HG03558 (cell line): ENCODE measurements at regions not wholly inside any gene's neighbourhood (a gene's known extent, or its start where the extent isn't known, plus 50 kb on each side); places are given as distances from the start of the nearest gene placed in this dataset.

Source experiments
- ATAC-seq: cut with Tn5 transposase; IDR thresholded peaks from one replicate; pipeline ENCODE4 v1.9.1; 2021; ENCODE audit warnings: moderate number of reproducible peaks; ENCODE audit not compliant: unreplicated experiment; ENCODE audit errors: extremely low read depth

DNA sequence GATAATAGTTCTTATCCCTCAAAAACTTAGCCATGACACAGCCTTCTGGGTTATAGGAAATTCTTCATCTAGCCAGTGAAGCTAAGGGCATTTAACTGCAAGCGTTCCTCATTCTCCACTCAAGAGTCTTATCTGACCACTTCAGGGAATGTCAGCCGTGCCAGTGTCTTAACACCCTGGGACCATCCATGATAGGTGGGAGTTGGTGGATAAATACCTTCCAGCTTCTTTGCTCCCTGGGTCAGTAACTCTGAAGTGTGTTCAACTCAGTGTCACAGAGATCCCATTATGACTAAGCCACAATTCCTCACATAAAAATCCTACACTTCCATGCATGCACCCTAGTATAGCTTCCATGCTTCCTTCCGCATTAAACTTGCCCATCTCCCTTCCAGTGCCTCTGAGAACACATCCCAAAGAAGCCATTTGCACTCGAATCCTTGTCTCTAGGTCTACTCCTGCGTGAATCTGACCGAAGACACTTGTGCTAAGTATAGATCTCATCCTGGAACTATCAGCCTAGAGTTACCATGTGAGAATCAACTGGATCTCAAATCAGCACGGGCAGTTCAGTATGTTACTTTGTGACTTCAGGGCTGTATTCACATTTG, 264.3 kb upstream of the MAF start:
- ATAC-seq: no peak

DNA sequence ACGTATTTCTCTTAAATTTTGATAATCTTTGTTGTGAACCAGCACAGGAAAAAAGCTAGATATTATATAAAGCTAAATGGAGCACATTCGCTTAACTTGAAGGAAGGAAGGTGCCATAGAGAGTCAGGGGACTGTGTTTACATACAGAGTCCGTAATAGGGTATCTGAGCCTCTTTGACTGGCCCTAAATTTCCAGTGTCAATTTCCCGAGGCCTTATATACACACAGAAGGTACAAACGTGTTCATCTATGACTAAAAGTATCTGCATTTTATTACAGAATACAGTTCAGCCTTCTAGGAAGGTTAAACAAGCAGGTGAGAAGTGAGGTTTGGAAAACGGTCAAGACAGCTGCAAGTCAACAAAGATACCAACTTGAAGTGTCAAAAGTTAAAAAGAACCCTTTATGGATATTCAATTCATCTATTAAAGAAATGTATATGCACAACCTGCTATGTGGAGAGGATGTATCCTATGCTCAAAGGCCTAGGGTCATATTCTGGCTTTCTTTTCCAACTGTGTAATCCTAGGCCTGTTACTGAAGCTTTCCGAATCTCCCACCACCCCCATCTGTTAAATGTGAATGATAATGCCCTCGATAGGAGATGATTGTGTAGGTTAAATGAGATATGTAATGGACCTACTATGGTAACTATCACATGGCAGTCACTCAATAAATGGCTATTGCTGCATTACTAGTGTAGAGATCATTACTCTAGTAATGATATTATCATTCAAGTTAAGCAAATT, 263.7 kb upstream of the MAF start:
- no peak for ATAC-seq

DNA sequence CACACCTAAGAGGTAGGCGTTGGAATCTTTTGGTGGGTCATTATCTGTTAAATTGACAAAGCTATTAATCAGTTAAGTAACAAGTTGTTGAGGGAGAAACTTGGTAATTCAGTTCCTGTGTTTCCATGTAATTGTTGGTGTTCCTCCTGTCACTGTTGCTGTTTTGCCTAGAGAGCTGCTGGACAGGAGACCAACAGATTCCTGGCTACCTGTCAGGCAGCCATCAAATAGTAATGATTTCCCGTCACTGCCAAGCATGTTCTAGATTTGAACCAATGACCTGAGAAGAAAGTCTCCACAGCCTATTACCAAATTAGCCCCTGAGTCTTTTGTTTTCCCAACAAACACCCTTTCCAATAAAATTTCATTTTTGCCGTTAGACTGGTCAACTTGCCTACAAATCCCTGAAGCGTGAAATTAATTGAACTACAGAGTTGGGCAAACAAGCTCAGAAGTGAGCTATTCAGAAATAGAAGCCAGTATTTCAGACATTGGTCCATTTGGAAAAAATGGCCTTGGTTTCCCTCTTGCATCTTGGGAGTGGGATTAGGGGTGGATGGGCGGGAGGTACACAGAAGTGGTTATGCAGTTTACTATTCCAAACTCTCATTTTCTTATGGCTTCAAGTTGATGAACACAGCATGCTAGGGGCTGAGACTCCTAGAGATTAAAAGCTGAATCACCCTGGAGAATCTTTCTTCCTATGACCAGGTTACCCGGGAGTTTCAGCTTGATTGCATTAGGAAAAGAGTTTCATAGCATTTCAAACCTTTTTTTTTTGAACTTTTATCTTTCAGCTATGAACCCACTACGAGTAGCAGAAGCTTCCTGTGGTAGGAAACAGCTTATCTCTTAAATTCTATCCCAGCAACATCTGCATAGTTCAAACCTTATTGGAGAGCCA, 262.8 kb upstream of the MAF start:
- no peak for ATAC-seq

DNA sequence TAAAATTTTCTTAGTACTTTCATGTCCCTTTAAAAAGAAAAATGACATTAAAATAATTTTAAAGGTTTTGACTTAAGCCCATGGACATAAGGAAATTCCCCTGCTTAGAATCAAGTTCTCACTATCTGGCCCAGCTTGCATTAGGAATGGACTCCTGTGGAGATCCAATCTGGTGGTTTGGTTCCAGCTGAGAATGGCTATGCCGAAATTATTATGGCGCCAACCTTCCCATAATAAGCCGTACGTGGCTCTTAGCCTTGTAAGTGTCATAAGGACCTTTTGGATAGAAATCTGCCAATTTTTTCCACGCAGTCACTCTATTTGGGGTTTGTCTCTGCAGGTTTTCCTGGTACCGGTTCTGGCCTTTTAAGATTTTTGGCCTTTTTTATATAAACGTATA, 262.1 kb upstream of the MAF start:
- no peak for ATAC-seq

DNA sequence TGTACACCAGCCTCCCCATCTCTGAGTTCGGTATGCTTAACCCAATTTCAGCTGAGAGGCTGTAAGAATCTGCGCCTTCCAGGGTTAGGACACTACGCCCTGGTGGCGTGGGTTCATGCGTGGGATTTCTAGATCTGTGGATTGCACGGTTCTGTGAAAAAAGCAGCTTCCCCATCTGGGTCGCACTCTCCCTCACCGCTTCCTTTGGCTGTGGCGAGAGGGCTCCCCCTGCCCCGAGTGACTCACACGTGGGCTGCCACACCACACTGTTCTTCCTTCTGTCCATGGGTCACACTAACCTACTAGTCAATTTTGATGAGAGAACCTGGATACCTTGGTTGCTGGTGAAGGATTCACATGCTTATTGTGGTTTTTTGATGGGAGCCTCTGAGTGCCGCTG, 256.0 kb upstream of the MAF start:
- no peak for ATAC-seq

DNA sequence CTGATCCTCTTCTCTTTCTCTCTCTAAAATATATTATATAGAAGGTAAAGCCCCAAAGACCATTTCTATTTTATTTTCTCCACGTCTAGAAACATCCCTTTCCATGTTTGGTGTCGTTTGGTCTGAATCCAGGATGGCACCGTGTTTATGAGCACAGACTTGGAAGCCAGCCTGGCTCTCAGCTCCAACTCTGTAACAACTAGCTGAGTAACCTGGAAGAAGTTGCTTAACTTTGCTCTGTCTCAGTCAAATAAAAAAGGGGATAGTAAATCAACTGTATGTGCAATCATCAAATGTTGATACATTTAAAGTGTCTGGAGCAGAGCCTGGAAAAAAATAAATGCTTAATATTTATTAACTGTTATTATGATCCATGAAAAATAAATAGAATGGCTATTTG, 249.8 kb upstream of the MAF start:
- ATAC-seq: no peak

DNA sequence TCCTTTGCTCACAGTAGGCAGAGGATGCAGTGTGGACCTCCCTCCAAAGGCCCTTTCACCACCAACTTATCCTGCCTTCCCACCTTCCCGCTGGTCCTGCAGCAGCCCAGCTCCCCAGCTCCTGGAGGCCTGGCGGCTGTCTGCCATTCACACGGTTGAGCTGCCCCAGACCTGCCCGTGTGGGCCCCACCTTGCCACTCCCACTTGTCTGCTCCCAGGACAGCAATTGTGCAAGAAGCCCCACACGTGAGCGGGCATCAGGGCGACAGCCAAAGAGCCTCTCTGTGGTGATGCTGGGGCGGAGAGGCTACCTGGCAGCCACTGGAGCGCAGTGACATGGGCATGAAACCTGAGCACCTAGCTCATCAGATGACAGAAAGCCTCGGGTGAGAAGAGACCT, 248.6 kb upstream of the MAF start:
- no peak for ATAC-seq

DNA sequence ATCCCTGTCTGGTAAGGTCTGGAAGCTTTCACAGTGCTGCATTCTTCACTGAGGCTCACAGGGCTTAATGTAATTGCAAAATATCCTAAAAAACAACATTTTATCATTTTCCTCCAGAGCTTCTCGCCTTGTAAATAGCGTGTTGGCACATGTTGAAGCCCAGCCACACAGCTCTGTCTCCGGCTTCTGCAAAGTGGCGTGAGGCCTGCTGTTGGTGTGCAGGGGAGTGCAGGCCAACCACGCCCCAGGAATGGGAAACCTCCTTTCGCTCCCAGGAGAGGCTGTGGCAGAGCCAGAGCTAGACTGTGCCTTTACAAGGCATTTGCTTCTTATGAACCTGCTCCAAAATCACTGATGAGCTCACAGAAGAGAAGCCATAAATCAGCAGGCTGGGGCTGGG, 248.2 kb upstream of the MAF start:
- ATAC-seq: no peak

DNA sequence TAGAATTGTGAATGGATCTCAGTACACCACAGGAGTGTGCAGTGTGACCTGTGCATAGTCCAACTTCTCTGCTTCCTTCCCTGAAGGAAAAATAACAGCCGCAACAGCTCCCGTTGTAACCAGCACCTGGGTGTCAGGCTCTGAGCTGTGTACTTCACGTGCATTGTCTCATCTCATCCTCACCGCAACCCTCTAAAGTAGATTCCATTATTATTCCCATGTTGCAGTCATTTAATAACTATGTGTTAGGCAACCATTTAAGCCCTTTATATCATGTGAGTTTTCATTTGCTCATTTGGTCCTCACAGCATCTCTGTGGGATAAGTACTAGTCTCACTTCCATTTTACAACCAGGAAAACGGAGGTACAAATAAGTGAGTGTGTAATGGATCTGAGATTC, 247.0 kb upstream of the MAF start:
- no peak for ATAC-seq

DNA sequence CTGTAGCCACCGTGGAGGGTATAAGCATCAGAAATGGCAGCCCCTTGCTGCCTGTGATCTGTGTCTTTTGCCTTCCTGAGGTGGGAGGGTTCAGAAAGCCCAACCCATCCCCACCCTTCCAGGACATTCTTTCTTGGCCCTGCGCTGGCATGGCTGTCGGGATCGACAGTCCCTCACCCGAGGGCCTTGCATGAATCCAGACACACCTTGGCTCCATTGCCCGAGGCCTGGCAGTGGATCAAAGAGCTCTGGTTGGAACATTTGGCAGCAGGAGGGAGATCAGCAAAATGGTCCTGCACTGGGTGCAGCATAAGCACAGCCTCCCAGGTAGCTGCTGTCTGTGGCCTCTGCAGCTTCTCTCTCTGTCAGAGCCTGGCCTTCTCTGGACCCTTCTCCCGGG, 246.6 kb upstream of the MAF start:
- no peak for ATAC-seq

DNA sequence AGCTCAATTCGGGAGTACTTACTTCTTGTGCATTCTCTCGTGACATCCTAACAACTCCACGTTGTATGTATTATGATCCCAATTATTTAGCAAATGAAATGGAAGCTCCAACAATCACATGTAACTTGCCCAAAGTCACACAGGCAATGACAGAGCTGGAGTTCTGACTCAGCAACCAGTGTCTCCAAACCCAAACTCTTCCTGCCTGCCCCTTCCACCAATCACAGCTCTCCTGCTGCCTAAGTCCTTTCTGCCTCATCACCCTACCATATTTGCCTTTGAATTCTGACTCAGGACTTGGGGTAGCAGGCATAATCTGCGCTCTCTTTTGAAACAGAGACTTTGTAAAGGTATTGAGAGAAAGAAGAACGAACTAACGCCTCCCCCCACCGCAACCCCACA, 245.2 kb upstream of the MAF start:
- ATAC-seq: no peak

DNA sequence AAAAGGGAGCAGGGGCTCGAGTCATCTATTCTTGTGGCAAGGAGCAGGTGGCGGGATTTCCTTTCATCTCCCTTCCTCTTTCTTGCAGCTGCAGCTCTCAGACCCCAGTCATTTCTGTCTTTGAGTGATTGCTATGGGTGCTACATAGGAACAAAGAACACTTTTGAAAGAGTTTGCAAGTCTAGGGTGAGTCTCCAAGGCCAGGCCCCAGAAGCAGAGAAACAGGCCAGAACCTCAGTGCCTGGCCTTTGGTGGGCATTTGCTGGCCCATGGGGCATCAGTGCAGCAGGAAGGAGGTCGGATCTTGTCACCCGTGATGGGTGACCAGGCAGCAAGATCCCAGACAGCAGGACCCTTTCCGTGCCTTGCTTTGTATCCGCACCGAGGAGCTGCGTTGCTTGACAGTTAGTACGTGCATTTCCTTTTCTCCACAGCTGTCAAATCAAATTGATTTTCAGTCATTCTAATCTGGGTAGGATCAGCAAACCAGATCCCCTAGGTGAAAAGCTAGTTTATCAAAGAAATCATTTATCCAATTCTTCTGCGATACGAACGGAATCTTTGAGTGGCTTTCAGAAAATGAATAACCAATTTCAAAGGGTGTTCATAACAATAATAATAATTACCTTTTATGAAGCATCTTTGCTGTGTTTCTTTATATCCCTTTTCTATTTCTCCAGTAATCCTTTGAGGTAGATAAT, 244.6 kb upstream of the MAF start:
- ATAC-seq: peak; percentile 77

DNA sequence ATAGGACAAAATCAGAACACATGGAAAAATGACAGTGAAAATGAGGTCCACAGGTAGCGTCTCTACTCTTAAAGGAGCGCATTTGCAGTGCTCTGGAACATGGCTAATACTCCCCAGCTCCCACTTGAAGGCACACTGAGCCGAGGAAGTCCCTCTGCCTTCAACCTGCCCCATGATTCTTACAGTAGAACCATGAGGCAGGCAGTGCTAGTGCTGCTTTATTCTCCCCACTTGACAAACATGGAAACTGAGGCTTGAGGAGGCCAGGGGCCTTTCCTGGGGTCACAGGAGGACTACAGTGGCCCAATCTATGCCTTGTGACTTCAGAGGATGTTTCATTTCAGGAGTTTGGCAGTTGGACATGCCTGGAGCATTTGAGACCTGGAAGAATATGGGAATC, 244.1 kb upstream of the MAF start:
- no peak for ATAC-seq

DNA sequence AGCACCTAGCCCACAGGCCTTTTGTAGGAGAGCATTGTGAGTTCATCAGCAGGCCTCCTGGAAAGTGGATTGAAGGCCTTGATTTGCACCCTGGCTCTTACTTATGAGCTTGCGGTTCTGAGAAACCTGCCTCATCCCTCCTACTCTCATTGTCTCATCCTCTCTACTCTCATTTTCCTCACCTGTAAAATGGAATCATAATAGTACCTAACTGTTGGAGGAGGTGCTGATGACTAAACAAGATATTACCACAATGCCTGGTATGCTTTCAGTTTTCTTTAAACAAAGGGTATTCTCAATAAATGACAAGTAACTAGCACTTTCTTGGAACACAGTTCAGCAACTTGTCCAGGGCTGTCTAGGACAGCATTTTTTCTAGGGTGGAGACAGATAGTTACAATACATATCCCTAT, 243.1 kb upstream of the MAF start:
- ATAC-seq: no peak

DNA sequence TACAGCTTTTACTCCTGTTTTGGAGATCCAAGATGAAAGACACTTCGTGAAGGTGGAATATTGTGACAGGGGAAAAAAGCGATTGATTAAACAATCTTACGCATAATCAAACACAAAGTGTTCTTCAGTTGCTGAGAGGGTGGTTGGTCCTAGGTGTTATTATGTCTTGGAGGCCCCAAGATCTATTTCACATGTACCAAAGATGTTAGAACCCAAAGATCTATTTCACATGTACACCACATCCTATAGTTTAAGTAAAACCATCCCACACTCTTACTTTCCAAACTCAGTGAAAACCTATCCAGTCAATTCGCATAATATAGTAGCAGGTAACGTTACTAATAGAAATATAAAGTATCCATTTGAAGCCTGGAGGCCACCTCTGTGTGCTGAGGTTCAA, 242.6 kb upstream of the MAF start:
- ATAC-seq: no peak

DNA sequence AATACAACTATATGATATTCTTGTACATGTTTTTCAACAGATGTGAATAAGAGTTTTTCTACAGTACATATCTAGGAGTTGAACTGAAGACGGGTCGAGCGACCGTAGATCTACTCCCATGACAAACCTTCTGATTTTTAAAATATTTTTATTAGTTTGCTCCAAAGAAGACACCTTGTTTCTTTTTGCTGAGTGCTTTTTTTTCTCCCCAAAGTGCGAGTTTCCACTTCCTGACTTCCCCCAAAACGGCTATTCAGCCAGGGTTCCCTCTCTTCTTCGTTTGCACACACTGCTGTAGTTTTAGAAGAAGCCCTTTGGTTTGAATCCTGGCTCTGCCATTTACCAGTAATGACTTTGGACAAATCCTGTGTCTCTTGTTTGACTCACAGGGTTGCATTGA, 241.7 kb upstream of the MAF start:
- ATAC-seq: no peak

DNA sequence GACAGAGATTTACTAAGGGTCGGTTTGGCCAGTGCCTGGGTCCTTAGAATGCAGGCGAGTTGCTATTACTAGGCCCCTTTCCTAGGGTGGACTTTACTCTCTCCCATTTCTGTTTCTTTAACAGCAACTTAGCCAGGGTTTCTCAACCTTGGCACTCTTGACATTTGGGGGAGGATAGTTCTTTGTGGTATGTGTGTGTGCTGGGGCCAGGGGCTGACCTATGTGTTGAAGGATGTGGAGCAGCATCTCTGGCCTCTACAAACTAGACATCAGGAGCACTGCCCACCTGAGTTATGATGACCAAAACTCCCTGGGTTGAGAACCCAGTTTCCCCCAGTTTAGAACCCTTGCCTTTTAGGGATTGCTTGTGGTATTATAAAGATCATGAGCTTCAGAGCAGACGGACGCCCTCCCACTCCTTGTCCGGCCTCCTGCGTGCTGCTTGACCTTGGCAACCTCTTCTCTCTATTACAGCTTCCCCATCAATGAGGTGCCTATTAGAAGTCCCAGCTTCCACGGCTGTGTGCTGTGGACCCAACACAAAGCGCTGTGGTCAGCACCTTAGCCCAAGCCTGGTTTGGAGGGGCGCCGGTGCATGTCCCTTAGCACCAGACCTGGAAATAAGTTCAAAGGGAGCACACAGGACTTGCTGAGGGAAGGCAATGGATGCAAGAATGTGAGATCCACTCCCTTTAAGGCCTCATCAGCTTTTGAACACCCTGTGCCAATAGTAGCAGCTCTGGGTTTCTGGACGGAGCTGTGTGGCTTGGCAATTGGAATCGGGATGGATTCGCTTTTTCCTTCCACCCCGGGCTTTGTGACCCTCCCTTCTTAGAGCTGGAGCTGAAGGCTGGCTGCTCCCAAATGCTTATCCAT, 239.2 kb upstream of the MAF start:
- no peak for ATAC-seq

DNA sequence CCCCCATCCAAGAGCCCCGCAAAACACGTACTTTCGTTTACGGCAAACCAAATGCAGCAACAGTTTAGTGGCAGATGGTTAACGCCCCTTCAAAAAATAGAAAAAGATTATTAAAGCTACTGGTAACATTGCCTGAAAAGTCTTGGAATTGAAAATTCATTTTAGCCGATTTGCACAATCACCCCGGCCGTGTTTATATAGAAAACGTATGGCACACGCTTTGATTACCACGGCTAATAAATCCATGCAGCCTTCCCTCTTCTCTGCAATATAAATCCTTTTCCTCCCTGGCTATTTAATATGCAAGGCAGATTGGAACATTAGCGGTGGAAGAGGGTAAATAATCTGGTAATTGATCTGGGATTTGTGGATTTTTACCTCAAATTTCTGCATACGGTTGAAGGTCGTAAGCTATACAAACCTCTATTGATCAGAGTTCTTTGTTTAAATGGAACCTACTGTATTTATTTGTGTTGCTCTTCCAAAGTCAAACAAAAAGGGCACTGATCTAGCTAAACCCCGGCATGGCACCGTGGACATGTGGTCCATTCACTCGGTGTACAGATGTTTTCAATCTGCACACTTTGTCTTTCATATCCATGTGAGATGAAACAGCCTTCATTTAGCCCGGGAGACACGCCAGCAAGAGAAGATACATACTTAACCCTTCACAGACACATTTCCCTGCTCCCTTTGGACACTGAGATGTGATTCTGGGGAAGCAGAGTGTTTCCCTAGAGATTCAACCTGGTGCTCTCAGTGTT, 238.1 kb upstream of the MAF start:
- no peak for ATAC-seq

DNA sequence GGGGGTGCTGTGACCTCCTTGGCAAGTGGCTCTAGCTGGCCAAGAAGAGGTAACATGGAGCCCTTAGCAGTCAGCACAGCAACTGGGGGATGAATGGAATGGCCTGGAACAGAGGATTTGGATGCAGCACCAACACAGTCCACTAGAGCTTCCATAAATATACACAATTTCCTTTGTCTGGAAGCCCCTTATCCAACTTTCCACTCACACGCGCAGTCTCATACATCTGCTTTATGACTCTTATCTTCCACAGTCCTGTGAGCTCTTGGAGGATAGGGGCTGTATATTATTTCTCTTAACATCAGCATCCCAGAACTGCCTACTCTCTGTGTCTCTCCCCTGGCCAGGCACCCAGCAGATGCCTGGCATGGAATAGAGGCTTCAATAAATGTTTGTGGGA, 235.6 kb upstream of the MAF start:
- no peak for ATAC-seq
